ENCODE measurements at regions not wholly inside any gene's neighbourhood (a gene's known extent, or its start where the extent isn't known, plus 50 kb on each side); places are given as distances from the start of the nearest gene placed in this dataset.

DNA sequence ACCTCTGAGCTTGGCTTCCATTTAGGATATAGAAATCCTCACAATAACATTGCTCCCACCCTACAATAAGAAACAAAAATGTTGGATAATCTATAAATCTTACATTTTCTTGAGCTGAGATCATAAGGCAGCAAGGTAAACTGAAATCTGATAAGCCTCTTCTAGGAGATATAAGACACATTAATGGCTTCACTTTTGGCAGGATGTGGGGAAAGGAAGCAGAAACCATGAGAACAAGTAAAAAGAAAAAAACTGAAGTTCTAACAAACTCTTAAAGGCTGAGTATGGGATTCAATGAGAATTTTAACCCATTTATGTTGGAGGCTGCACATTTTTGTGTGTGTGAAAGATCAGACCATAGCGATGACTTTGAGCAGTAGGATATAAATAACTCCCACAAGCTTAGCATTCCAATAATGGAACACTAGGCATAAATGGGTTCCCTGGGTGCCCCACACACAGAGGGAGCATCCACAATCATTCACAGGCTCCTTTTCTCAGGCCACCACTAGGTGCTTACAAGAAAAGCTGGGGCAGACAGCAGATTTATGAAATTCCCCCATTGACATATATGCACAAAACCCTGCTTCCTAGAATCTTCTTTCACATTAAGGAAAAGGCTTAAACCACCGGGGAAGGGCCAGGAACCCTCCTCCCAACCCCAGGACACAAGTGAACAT lies 564.9 kb upstream of the MGMT start:
- no peaks in the 10 kb centered on the region for H3K4me1 ChIP-seq (ENCODE audit: insufficient read depth)
- no peaks in the 10 kb centered on the region for H3K9me3 ChIP-seq
- 77 to 87% (median 85%) methylated on average over 2 of the region's 2 CpGs for WGBS, 3 donors
- intact Hi-C loops (cut with DNase I): no loop called here
- no peak overlapping the region for H3K27ac ChIP-seq
- TF ChIP-seq EP300 (IDR thresholded peaks at IDR 0.05) (no peak), POLR2A (IDR thresholded peaks at IDR 0.05) (no peak)
- TF ChIP-seq, protein P1, sequence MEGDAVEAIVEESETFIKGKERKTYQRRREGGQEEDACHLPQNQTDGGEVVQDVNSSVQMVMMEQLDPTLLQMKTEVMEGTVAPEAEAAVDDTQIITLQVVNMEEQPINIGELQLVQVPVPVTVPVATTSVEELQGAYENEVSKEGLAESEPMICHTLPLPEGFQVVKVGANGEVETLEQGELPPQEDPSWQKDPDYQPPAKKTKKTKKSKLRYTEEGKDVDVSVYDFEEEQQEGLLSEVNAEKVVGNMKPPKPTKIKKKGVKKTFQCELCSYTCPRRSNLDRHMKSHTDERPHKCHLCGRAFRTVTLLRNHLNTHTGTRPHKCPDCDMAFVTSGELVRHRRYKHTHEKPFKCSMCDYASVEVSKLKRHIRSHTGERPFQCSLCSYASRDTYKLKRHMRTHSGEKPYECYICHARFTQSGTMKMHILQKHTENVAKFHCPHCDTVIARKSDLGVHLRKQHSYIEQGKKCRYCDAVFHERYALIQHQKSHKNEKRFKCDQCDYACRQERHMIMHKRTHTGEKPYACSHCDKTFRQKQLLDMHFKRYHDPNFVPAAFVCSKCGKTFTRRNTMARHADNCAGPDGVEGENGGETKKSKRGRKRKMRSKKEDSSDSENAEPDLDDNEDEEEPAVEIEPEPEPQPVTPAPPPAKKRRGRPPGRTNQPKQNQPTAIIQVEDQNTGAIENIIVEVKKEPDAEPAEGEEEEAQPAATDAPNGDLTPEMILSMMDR (IDR thresholded peaks at IDR 0.05): no peak
- no peak for DNase-seq
- no peaks in the 10 kb centered on the region for H3K36me3 ChIP-seq
- no peak overlapping the region for H3K4me3 ChIP-seq
- H3K27me3 ChIP-seq: no peaks in the 10 kb centered on the region

DNA sequence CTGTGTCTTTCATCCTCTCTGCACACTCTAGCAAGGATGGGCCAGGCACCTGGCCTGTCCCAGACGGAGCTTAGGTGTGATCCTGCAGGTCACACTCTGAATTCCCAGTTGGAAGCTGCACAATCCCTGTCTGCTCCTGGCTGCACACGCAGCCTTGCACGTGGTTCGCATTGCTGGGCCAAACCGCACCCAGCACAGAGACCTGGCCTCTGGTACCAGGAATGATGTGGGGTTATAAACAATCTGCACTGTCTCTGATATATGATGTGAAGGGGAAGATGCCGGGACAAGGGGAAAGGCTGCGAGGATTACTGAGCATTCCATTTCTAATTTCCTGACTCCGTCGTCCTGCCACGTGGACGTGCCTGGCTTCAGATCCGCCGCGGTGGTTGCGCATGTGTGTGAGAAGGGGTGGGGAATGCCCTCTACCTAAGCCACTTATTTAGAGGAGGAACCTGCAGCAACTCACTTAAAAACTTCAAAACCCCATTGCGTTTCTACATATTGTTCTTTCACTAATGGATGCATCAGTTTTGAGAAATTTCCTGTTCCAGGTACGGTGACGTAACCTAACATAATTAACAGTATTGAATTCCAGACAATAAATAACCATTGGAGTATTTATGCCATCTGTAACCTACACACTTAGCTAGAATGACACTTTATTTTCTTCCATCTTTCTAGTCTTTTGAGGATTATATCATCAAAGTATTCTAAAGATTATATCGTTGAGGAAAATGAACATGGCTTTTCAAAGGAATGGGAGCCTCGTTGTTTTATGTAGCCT lies 559.7 kb upstream of the MGMT start:
- no peak for DNase-seq
- 85 to 89% (median 86%) methylated on average over 20 of the region's 20 CpGs for WGBS, 3 donors
- no peaks in the 10 kb centered on the region for H3K36me3 ChIP-seq
- no peaks in the 10 kb centered on the region for H3K4me1 ChIP-seq (ENCODE audit: insufficient read depth)
- no peaks in the 10 kb centered on the region for H3K9me3 ChIP-seq
- no peak overlapping the region for H3K27ac ChIP-seq
- H3K4me3 ChIP-seq: no peak overlapping the region
- TF ChIP-seq EP300 (IDR thresholded peaks at IDR 0.05) (no peak), POLR2A (IDR thresholded peaks at IDR 0.05) (no peak)
- TF ChIP-seq, protein P1 (IDR thresholded peaks at IDR 0.05): no peak
- H3K27me3 ChIP-seq: no peaks in the 10 kb centered on the region
- intact Hi-C loops (cut with DNase I): no loop called here

DNA sequence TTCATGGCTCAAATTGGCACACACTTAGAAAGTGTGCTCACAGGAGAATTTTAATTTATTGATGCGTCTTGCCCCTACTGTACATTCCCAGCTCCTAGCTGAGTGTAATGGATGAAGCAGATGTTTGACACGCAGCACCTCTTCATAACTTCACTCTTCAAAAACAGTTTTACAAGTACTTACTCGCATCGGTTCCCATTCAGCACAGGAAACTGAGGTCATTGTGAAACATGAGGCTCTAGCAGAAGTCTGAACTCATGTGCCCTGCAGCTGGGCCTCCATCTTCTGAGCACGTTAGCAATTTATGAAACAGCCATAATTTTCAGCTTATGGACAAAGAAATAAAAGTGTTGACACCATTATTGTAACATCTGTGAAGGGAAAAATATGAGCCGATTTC lies 558.9 kb upstream of the MGMT start:
- 61 to 74% (median 70%) methylated on average over 6 of the region's 6 CpGs for WGBS, 3 donors
- Histone ChIP-seq H3K36me3 (no peaks in the 10 kb centered on the region), H3K27me3 (no peaks in the 10 kb centered on the region), H3K4me1 (ENCODE audit: insufficient read depth) (no peaks in the 10 kb centered on the region), H3K27ac (no peak overlapping the region), H3K9me3 (no peaks in the 10 kb centered on the region), H3K4me3 (no peak overlapping the region)
- intact Hi-C loops (cut with DNase I): no loop called here
- DNase-seq: no peak
- TF ChIP-seq EP300 (IDR thresholded peaks at IDR 0.05): no peak
- TF ChIP-seq, protein P1 (IDR thresholded peaks at IDR 0.05): no peak
- TF ChIP-seq POLR2A (IDR thresholded peaks at IDR 0.05): no peak

DNA sequence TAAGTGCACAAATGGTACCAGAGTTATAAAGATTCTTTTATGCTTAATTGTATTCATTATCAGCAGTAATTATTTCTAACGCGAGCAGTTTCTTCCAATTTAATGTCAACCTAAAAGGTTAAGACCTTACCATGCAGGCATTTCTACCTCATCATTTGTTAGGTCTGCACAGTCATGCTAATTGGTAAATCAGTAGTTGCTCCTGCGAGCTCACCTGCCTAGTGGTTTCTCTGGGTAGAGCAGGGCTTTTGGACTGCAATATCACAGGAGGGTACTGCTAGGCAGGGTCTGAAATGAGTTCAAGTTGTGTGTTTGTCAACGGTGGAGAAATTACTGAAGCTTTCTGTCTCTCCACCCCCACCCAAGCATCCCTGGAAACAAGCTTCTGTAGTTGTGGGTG lies 558.5 kb upstream of the MGMT start:
- Histone ChIP-seq H3K27me3 (no peaks in the 10 kb centered on the region), H3K27ac (no peak overlapping the region), H3K9me3 (no peaks in the 10 kb centered on the region), H3K36me3 (no peaks in the 10 kb centered on the region), H3K4me1 (ENCODE audit: insufficient read depth) (no peaks in the 10 kb centered on the region), H3K4me3 (no peak overlapping the region)
- no peak for TF ChIP-seq EP300 (IDR thresholded peaks at IDR 0.05)
- TF ChIP-seq, protein P1 (IDR thresholded peaks at IDR 0.05): no peak
- 61 to 72% (median 71%) methylated on average over 4 of the region's 4 CpGs for WGBS, 3 donors
- intact Hi-C loops (cut with DNase I): no loop called here
- no peak for DNase-seq

All from ovary (tissue), 7 donors.